Left renal cortex interstitium (tissue), 4 donors: ENCODE measurements at regions not wholly inside any gene's neighbourhood (a gene's known extent, or its start where the extent isn't known, plus 50 kb on each side); places are given as distances from the start of the nearest gene placed in this dataset.
"Not testable (repeated sequence)": the region's sequence is repeated elsewhere in the genome, so short reads cannot be mapped to it uniquely, and the experiment has no call there.

ENCODE experiments used
- DNase-seq, 4 donors: peaks; one replicate each; pipeline ENCODE4 v3.0.0-alpha.2; 2013; ENCODE audit warnings: low read depth in 4 of 4, low spot score in 2 of 4, missing footprints in 1 of 4

GRCh38 chr6:121544691-121545090, 109.2 kb downstream of the GJA1 start:
- DNase-seq, result no peak

- DNase-seq, result no peak
These were observed 112.7 kb downstream of the GJA1 start for GRCh38 chr6:121548131-121548530.

GRCh38 chr6:121549736-121550135, 114.3 kb downstream of the GJA1 start:
- no peak for DNase-seq

GRCh38 chr6:121550491-121551010, 115.1 kb downstream of the GJA1 start:
- no peak for DNase-seq

GRCh38 chr6:121555201-121555600, 119.8 kb downstream of the GJA1 start:
- DNase-seq, result no peak

- DNase-seq, result not testable (repeated sequence)
These were observed 120.7 kb downstream of the GJA1 start for GRCh38 chr6:121556149-121556548.

- DNase-seq, result no peak
These were observed 121.9 kb downstream of the GJA1 start for GRCh38 chr6:121557146-121557940.

GRCh38 chr6:121559611-121560269, 124.3 kb downstream of the GJA1 start:
- DNase-seq, result no peak

- no peak for DNase-seq
These were observed 125.0 kb downstream of the GJA1 start for GRCh38 chr6:121560476-121560875.

- DNase-seq, result no peak
These were observed 127.8 kb downstream of the GJA1 start for GRCh38 chr6:121563286-121563685.

GRCh38 chr6:121564529-121564928, 129.1 kb downstream of the GJA1 start:
- DNase-seq, result not testable (repeated sequence)

- DNase-seq, result no peak
These were observed 136.0 kb downstream of the GJA1 start for GRCh38 chr6:121571455-121571854.

- no peak for DNase-seq
These were observed 138.0 kb downstream of the GJA1 start for GRCh38 chr6:121573481-121573880.

GRCh38 chr6:121578216-121578615, 142.8 kb downstream of the GJA1 start:
- no peak for DNase-seq

- DNase-seq, result no peak
These were observed 144.0 kb downstream of the GJA1 start for GRCh38 chr6:121579478-121579877.

- DNase-seq, result no peak
These were observed 145.9 kb downstream of the GJA1 start for GRCh38 chr6:121581327-121581726.

GRCh38 chr6:121582262-121582661, 146.8 kb downstream of the GJA1 start:
- no peak for DNase-seq

GRCh38 chr6:121584586-121585369, 149.3 kb downstream of the GJA1 start:
- no peak for DNase-seq

GRCh38 chr6:121590438-121590837, 155.0 kb downstream of the GJA1 start:
- no peak for DNase-seq

GRCh38 chr6:121590916-121591315, 155.5 kb downstream of the GJA1 start:
- no peak for DNase-seq

- no peak for DNase-seq
These were observed 157.0 kb downstream of the GJA1 start for GRCh38 chr6:121592261-121592935.
